Inflammatory macrophage treated with lipopolysaccharide for 4 hours (primary cell): ENCODE measurements at regions not wholly inside any gene's neighbourhood (a gene's known extent, or its start where the extent isn't known, plus 50 kb on each side); places are given as distances from the start of the nearest gene placed in this dataset.

ENCODE experiments used
- DNase-seq: peaks from one replicate; pipeline ENCODE4 v3.0.0-alpha.2; 2020

DNA sequence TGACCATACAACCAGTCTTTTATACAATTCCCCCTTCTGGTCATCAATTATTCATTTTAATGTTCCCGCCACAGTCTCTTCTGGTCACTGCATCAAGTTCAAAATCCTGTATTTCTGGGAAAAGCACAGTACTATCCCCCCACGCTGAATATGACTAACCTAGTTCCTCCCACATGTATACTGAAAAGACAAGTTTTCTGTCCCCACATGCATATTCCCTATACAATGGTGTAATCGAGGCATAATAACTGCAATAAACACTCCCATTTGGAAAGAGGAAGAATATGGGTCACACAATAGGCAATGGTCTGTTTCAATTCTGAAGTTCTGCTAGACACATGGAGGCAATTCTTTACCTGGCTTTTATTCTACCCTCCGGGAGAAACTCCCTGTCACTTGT lies 344.9 kb downstream of the EFNA5 start:
- peak; percentile 54 for DNase-seq

DNA sequence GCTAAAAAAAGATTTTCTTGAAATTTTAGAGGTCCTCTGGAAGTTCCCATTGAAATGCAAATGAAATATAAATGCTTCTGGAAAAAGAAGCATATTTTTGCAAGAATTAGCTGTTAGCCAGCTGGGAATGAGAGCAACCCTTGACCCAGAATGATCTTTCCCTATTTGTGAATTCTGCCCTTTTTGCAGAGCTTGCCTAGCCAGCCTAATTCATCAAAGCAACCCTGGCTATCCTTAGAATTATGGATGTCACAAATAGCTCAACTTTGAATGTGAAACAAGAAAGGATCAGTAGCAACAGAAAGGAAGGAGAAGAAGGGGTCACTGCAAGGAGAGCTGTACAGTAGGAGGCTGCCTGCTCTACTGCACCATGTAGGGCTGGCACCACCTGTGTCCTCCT lies 345.9 kb downstream of the EFNA5 start:
- DNase-seq: no peak

DNA sequence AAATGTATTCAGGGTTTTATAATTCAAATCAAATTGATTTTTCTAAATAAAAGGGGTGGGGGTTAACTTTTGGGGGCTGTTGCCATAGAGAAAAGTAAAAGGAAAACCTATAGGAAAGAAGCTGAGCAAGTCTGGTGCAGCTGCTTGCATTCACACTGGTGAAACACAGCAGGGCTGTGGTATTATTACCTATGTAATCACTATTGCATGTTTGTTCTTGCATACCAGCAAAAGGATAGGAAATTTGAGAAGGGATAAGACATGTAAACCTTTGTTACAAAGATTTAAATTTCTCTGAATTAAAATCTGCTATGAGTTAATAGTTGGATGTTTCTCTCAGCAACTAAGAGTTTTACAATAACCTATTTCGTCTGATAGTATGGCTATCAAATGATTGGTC lies 346.7 kb downstream of the EFNA5 start:
- no peak for DNase-seq

- DNase-seq: no peak
Observed at GRCh38 chr5:107323536-107323935, 347.2 kb downstream of the EFNA5 start.

DNA sequence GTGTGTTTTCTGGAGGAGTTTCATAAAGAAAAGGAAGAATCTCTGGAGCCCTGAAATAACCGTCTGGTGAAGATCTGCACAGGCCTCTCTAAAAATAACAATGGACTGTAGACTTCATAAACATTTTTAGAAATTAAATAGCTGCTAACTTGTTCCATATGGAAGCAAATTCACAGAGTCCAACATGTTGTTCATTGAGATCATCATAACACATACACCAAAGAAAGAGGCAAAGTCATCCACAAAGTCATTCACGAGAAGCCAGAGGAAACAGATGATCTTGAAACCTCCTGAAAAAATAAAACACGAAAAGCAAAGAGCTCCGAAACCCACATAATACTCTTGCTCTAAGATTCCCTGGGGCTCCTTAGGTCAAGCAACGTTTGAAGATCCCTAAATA lies 347.8 kb downstream of the EFNA5 start:
- no peak for DNase-seq

DNA sequence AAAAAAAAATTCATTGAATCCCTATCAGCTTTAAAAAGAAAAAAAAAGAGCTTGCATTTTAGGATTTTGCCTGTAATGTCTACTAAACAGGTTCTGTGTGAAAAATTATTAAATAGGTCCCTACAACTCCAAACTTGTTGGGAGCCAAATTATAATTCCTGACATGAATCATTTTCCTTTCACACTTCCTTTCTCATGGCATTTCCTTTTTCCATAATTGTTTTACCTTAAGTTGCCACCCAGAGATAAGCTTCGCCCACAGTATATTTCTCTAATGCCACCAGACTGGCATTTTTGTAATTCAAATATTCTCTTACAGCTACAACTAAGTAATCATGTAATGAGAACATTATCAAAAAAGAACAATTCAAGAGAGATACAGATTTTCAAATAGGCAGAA lies 348.8 kb downstream of the EFNA5 start:
- no peak for DNase-seq

DNA sequence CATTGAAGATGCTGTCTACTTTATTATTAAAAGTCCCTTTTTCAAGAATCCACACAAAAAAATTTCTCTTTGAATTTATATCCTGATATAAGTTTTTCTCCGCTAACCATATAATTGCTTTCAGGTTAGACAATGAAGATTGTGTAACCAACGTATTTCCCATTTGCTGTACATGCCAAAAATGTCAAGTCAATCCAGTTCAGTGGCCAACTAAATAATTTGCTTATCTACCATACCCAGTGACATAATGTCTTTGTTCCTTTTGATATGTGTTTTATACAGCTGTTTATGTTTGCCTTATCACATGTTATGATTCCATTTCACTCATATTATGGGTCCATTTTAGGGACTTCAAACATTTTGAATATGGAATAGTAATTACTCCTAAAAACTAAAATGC lies 349.9 kb downstream of the EFNA5 start:
- DNase-seq: no peak

GRCh38 chr5:107320376-107320775 lies 350.4 kb downstream of the EFNA5 start:
- no peak for DNase-seq

DNA sequence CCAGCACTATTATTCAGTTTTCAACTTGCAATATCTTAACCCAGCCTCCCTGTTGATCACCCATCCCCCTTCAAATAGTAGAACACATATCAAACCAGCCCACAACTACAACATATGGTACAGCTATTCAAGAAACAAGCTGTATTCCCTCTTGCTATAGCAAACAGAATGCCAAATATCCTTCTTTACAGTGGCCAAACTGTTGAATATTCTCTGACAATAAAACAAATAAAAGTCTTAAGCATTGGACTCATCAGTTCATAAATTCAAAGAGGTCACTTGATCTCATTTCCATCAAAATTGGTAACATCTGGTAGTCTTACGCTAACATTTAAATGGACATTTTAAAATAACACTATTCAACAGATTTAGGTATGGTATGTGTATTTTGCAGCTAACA lies 350.8 kb downstream of the EFNA5 start:
- DNase-seq: no peak

DNA sequence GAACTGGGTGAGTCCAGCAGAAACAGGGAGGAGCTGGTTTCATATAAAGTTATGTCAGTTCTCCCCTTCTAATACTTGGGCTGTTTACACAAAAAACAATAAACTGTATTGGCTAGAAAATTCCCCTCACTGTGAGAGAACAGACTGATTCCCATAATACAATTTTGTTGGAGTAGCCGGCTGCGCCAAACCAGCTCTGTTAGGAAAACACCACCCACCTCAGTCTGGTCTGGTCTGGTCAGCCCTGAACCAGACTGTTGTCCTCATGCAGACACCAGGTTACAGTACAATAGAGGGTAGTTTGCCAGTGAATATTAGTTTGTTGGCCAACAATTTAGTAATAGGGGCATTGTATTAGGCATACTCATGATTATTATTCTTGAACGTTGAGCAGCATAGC lies 356.4 kb downstream of the EFNA5 start:
- no peak for DNase-seq

GRCh38 chr5:107313921-107314320 lies 356.8 kb downstream of the EFNA5 start:
- DNase-seq: no peak

DNA sequence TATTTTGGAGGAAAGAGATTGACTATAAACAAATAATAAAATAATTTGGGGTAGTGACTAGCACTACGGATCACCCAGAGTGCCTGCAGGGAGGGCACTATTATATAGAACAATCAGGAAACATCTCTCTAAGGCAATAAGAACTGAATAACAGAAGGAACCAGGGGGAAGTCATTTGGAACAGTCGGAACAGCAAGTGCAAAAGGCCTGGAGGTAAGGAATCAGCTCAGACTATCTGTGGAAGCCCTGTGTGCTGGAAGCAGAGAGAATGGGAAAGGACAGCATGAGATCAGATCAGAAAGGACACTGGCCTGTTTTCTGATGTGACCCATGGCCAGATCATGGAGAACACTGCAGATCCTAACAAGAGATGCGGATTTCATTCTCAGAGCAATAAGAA lies 357.6 kb downstream of the EFNA5 start:
- DNase-seq: no peak

- DNase-seq: no peak
Observed at GRCh38 chr5:107310181-107310580, 360.6 kb downstream of the EFNA5 start.

GRCh38 chr5:107306594-107306993 lies 364.1 kb downstream of the EFNA5 start:
- DNase-seq: no peak

DNA sequence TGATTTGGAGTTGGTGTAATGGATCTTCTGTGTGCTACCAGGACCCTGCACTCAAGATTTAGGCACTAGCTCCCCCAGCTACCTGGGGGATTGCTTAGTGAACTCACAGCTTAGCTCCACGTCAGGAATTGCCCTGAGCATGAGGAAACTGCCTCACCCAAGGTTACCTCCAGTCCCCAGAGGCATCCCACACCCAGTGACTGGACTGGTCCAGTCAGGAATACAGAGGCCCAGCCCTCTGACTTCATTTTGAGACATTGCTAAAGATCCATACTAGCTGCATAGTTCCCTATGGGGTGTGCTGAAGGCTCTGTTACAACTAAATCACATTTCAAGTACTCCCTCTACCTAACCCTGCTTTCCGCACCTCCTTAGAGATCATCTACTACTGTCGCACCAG lies 364.7 kb downstream of the EFNA5 start:
- no peak for DNase-seq

GRCh38 chr5:107304684-107305083 lies 366.1 kb downstream of the EFNA5 start:
- no peak for DNase-seq

DNA sequence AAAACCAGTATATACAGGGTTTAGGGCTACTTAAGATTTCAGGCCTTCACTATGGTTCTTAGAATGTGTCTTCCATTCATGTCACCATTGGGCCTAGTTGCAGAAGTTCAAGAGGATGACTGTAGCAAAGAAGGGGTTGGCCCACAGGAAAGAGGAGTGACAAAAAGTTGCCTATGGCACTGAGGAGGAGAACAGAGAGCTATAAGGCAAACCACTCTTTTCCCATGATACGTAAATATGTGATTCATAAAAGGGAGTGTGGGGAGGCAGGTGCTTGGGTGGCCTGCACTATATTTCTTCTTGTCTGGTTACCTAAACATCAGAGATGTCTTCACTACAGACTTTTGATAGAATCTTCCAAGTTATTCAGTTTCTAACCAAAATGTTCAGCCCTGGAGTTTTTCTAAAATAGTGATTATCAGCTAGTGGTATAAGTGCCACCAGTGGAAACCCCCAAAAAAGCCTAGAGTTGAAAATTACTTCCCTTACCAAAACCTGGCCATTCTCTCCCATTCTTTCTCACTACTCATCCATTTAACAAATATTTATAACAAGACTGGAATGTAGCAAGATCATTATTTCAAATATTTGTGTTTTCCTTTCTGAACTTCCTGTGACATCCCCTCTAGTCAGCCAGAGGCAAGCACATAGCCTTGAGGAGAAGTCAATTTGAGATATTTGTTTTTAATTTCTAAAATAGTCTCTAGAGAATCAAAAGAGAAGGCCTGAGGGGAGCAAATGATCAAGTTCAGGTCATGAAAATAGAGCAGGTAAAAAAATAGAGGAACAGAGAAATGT lies 367.4 kb downstream of the EFNA5 start:
- DNase-seq: peak; percentile 35

DNA sequence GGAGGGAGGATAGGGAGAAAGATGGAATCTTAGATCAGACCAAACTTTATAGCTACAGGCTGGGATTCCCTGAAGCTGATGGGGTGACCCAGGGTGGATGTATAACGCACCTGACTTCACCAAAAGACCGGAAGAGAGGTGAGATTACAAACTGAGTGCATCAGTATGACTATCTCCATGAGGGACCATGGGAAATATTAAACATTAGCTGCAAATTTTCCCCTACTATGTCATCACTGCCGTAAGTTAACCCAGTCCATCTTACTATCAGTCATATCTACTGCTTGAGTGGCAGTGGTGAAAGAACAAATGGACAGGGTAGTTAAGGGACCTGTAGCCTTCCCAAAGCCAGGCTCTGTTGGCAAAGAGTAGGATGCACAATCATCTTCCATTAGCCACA lies 368.3 kb downstream of the EFNA5 start:
- DNase-seq: peak; percentile 13

DNA sequence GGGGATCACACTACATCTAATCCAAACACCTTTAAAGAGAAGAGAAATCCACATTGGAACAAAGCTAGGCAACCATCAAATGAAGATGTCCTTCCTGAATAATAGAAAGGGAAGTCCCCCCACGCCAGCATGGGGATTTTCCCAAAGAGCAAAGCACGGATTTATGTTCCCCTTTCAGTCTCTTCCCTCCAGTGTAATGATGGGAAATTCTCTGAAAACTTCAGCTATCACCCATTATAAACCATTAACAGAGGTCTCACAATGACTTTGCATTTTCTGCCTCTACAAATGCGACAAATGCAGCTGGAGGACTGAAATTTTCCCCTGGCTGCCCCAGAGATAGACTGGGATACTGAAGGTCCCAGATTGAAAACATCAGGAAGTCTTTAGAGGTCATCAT lies 368.7 kb downstream of the EFNA5 start:
- DNase-seq: peak; percentile 93

DNA sequence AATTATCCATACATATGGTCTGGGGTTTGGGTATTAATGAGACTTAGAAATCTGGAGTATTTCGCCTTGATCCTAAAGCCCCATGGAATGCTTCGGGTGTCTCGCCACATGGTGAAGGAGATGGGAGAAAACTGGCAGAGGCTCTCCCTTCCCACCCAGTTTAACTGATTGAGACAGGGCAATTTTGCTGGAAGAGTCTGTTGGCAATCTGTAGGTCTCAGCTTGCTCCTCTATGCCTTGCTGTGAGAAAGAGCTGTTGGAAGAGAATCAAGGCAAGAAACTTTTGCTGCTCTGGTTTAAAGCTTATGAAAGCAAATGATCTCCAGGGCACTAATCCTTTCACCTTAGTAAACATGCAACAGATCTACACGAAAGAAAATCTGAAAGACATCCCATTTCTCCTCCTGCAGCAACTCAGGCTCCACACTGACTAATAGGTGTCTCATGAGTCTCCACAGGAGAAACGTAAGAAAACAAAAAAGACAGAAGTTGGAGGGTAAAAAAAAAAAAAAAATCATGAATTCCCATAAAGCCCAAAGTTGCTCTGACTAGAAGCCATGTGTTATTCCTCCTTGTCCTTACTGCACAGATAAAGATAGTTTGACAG lies 369.9 kb downstream of the EFNA5 start:
- DNase-seq: peak; percentile 31

- no peak for DNase-seq
Observed at GRCh38 chr5:107296572-107296971, 374.2 kb downstream of the EFNA5 start.

DNA sequence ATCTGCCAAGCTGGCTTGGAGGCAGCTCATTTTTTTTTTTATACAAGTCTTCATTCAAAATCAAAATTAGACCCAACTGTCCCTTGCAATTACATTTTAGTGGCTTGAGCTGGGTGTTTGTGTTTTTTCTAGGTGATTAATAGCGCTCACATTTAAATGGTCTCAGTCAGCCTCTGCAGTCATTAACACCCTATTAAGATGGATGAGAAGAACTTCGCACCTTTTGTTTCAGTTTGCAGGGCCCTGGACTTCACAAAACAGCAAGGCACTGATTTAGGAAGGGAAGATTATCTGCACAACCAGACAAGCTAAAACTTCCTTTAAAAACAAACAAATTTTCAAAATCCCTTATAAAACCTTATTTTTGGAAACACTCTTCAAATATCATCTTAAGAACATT lies 374.8 kb downstream of the EFNA5 start:
- no peak for DNase-seq

- no peak for DNase-seq
Observed at GRCh38 chr5:107294669-107295068, 376.1 kb downstream of the EFNA5 start.

DNA sequence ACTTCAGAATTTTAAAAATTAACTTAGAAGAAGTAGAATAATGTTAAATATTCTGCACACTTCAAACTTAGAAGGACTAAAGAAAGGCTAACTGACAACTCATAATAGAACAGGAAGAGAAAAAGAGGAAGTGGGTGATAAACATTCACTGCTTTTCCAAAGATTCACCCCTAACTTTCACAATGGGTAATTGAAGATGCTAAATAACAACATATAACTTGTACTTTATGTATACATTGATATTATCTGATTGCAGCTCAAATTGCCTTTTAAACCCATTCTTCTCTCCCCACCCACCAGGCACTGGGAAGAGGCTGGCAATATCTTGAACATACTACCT lies 376.6 kb downstream of the EFNA5 start:
- peak; percentile 81 for DNase-seq
